ENCODE measurements at regions not wholly inside any gene's neighbourhood (a gene's known extent, or its start where the extent isn't known, plus 50 kb on each side); places are given as distances from the start of the nearest gene placed in this dataset.

- TF ChIP-seq WRNIP1 (IDR thresholded peaks at IDR 0.05; ENCODE audit: borderline replicate concordance, low read depth, low read length) (no peak), RELA (IDR thresholded peaks at IDR 0.05; ENCODE audit: borderline replicate concordance, partially characterized antibody) (no peak)
Measured at GRCh38 chr6:115819506-115819905, 241.2 kb downstream of the FRK start (continued).

GRCh38 chr6:115817161-115817560 is 243.5 kb downstream of the FRK start:
- no peak for FAIRE-seq
- ChIA-PET POLR2A (no interaction called here), RAD21 (ENCODE audit: unreplicated experiment) (no interaction called here), CTCF (no interaction called here), SMC1A (ENCODE audit: uncharacterized antibody, unreplicated experiment) (no interaction called here)
- TF ChIP-seq POLR2AphosphoS2 (IDR thresholded peaks at IDR 0.05; ENCODE audit: low read depth, low read length) (no peak), ATF2 (IDR thresholded peaks at IDR 0.05; ENCODE audit: low read length) (no peak), IKZF2 (IDR thresholded peaks at IDR 0.05) (no peak), DPF2 (IDR thresholded peaks at IDR 0.05) (no peak)
- no peaks in the 10 kb centered on the region for H3K36me3 ChIP-seq (ENCODE audit: control insufficient read depth in 2 of 2, insufficient read depth in 2 of 2, low read length in 1 of 2)
- ATAC-seq = no peak; the same call in 2 of the 3 replicates
- in situ Hi-C loops (cut with MboI) = no loop called here
- WGBS (ENCODE audit: insufficient coverage, insufficient replicate concordance, low lambda C conversion rate, missing lambda C conversion rate) = 3% methylated on average over 2 of the region's 2 CpGs
- intact Hi-C loops (cut with micrococcal nuclease; ENCODE audit: unreplicated experiment) = no loop called here
- no peak overlapping the region for H3K4me3 ChIP-seq
- DNase-seq (ENCODE audit: low read depth, low spot score) = no peak
- H3K9me3 ChIP-seq (replicated peaks; ENCODE audit: control insufficient read depth, insufficient read depth, low read length) = no peaks in the 10 kb centered on the region
- H3K79me2 ChIP-seq (ENCODE audit: control insufficient read depth, insufficient read depth, low read length) = no peaks in the 10 kb centered on the region
- no TSS peak for BruUV-seq (replicated peaks)
- no peak overlapping the region for H3K9ac ChIP-seq (ENCODE audit: control insufficient read depth, insufficient read depth, low read length)
- no peaks in the 10 kb centered on the region for H4K20me1 ChIP-seq (ENCODE audit: control insufficient read depth, insufficient read depth)
- no peaks in the 10 kb centered on the region for H3K4me1 ChIP-seq (ENCODE audit: control insufficient read depth, insufficient read depth, low read length)
- no peak overlapping the region for H3K27ac ChIP-seq (ENCODE audit: control insufficient read depth, insufficient read depth)
- no peak overlapping the region for H3K4me2 ChIP-seq (ENCODE audit: control insufficient read depth, insufficient read depth)
- H2AFZ ChIP-seq (ENCODE audit: control insufficient read depth, low read depth, low read length) = no peak overlapping the region
- H3K27me3 ChIP-seq (replicated peaks in 1 of 2; ENCODE audit: control insufficient read depth in 2 of 2, insufficient read depth in 2 of 2, low read length in 1 of 2) = no peaks in the 10 kb centered on the region
